ENCODE measurements at regions not wholly inside any gene's neighbourhood (a gene's known extent, or its start where the extent isn't known, plus 50 kb on each side); places are given as distances from the start of the nearest gene placed in this dataset.

DNA sequence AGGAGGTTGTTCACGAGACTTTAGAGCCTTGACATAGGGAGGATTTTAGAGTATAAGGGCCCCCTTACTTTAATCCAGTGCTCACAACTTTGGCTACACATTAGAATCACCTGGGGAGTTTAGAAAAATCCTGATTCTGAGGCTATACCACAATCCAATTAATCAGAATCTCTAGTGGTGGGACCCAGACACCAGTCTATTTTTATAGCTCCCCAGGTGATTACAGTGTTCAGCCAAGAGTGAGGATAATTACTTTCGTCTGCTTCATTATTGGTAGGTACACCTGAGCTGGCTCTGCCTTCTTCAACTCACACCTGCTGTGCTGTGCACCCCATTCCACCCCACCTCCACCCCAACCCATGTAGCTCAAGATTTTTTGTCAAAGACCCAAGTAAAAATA lies 141.3 kb upstream of the EPB41L4A start:
- TF ChIP-seq, protein P1, sequence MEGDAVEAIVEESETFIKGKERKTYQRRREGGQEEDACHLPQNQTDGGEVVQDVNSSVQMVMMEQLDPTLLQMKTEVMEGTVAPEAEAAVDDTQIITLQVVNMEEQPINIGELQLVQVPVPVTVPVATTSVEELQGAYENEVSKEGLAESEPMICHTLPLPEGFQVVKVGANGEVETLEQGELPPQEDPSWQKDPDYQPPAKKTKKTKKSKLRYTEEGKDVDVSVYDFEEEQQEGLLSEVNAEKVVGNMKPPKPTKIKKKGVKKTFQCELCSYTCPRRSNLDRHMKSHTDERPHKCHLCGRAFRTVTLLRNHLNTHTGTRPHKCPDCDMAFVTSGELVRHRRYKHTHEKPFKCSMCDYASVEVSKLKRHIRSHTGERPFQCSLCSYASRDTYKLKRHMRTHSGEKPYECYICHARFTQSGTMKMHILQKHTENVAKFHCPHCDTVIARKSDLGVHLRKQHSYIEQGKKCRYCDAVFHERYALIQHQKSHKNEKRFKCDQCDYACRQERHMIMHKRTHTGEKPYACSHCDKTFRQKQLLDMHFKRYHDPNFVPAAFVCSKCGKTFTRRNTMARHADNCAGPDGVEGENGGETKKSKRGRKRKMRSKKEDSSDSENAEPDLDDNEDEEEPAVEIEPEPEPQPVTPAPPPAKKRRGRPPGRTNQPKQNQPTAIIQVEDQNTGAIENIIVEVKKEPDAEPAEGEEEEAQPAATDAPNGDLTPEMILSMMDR (IDR thresholded peaks at IDR 0.05) = no peak
- no peak for TF ChIP-seq POLR2A (IDR thresholded peaks at IDR 0.05)

Data from heart left ventricle (tissue), 13 donors.